ENCODE measurements at regions not wholly inside any gene's neighbourhood (a gene's known extent, or its start where the extent isn't known, plus 50 kb on each side); places are given as distances from the start of the nearest gene placed in this dataset.

- TF ChIP-seq SP2 (IDR thresholded peaks at IDR 0.05; ENCODE audit: low read length), result no peak
- no peak for TF ChIP-seq SP4 (IDR thresholded peaks at IDR 0.05; ENCODE audit: low read length)
- TF ChIP-seq FOSL1 (IDR thresholded peaks at IDR 0.05; ENCODE audit: insufficient read depth, low read depth, low read length), result no peak
- TF ChIP-seq HDAC2 (IDR thresholded peaks at IDR 0.05; ENCODE audit: borderline replicate concordance in 1 of 2, low read depth in 2 of 2, low read length in 2 of 2), result no peak
- TF ChIP-seq TCF12 (IDR thresholded peaks at IDR 0.05; ENCODE audit: low read depth, low read length), result no peak
These were observed 76.4 kb downstream of the RHOB start (continued) for GRCh38 chr2:20523073-20523798.
